Choroid plexus epithelial cell (primary cell): ENCODE measurements at regions not wholly inside any gene's neighbourhood (a gene's known extent, or its start where the extent isn't known, plus 50 kb on each side); places are given as distances from the start of the nearest gene placed in this dataset.
A peak's percentile ranks its signal among the peaks of the same experiment; 100 is the strongest.

ENCODE experiments used
- DNase-seq: peaks from one replicate; pipeline ENCODE4 v3.0.0-alpha.2; 2010; ENCODE audit warnings: low read depth
- H3K4me3 ChIP-seq: 2 replicates; pipeline ENCODE4 v1.5.1; 2011; ENCODE audit warnings: low read depth, mild to moderate bottlenecking, control low read depth, low read length, moderate library complexity
- CTCF ChIP-seq: conservative IDR thresholded peaks from 2 replicates; pipeline ENCODE4 v1.5.1; 2011; ENCODE audit warnings: low read depth, mild to moderate bottlenecking, control low read depth, inconsistent platforms, low read length, moderate library complexity

DNA sequence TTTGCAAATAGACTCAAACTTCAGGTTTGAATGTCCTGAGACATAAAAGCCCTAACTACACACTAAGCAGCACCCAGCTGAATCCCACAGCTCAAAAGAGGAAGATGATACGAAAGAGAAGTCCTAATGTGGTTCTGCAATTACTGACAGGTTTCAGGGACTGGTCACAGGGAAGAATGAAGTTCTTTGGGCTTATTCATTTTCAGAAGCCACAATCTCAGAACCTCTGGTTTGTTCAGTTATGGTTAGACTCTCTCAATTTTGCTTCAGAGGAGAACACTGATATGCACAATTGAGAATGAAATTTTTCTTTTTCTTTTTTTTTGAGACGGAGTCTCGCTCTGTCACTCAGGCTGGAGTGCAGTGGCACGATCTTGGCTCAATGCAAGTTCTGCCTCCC, 94.6 kb upstream of the FAM180A start:
- no peak for DNase-seq
- no peak overlapping the region for H3K4me3 ChIP-seq
- no peak for TF ChIP-seq CTCF

- H3K4me3 ChIP-seq, result no peak overlapping the region
- no peak for TF ChIP-seq CTCF
- DNase-seq, result peak; percentile 7
Measured at GRCh38 chr7:135842446-135843179, 94.0 kb upstream of the FAM180A start.

GRCh38 chr7:135840591-135840990, 92.0 kb upstream of the FAM180A start:
- no peak overlapping the region for H3K4me3 ChIP-seq
- TF ChIP-seq CTCF, result no peak
- no peak for DNase-seq

- H3K4me3 ChIP-seq, result no peak overlapping the region
- DNase-seq, result no peak
- no peak for TF ChIP-seq CTCF
Measured at GRCh38 chr7:135837675-135838074, 89.1 kb upstream of the FAM180A start.

- no peak for DNase-seq
- no peak for TF ChIP-seq CTCF
- H3K4me3 ChIP-seq, result no peak overlapping the region
Measured at GRCh38 chr7:135834266-135834665, 85.7 kb upstream of the FAM180A start.

DNA sequence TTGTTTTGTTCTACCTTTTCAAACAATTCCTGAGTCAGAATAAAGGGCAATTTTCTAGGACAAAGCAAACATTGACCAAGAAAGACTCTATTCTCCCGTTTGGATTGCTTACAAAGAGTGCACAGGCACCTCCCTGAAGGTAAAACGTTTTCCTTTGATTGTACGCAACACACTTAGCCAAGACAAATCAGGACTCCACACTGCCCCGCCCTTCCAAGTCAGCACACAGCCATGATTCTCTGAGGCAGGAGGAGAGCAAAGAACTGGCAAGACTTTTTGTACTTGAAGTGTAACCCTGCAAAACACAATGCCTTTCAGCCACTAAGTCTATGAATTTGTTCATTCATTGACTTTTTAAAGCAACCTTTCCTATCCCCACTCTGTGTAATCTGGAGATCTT, 85.0 kb upstream of the FAM180A start:
- no peak overlapping the region for H3K4me3 ChIP-seq
- no peak for DNase-seq
- no peak for TF ChIP-seq CTCF
